Activated CD4-positive, alpha-beta T cell treated with anti-CD3 and anti-CD28 coated beads for 36 hours (primary cell): ENCODE measurements at regions not wholly inside any gene's neighbourhood (a gene's known extent, or its start where the extent isn't known, plus 50 kb on each side); places are given as distances from the start of the nearest gene placed in this dataset.

Source experiments
- ATAC-seq: fragments of 200-7000 bp; cut with Tn5 transposase; one replicate; pipeline ENCODE4 v1.10.0; 2021; ENCODE audit warnings: mild to moderate bottlenecking, moderate library complexity
- CTCF ChIA-PET: fragments of 350-600 bp; sonication (Branson Sonifier 250); formaldehyde crosslinking; loops from one replicate; lab custom pipeline; 2021; ENCODE audit warnings: antibody characterized with exemption; lab: Charles Lee
- POLR2A ChIA-PET: fragments of 350-600 bp; sonication (Branson Sonifier 250); formaldehyde crosslinking; loops from one replicate; lab custom pipeline; 2021; ENCODE audit warnings: antibody characterized with exemption, inconsistent platforms; lab: Charles Lee
- DNase-seq: peaks from one replicate; pipeline ENCODE4 v3.0.0-alpha.2; 2020
- H3K27ac Mint-ChIP-seq: one replicate; pipeline ENCODE4 v1.8.0; 2021; ENCODE audit warnings: mixed read lengths
- H3K27me3 Mint-ChIP-seq: one replicate; pipeline ENCODE4 v1.8.0; 2021; ENCODE audit warnings: mixed read lengths
- H3K36me3 Mint-ChIP-seq: one replicate; pipeline ENCODE4 v1.8.0; 2021; ENCODE audit warnings: low read depth, mixed read lengths
- H3K4me1 Mint-ChIP-seq: one replicate; pipeline ENCODE4 v1.8.0; 2021; ENCODE audit warnings: mixed read lengths
- H3K4me3 Mint-ChIP-seq: one replicate; pipeline ENCODE4 v1.8.0; 2021; ENCODE audit warnings: mild to moderate bottlenecking, moderate library complexity, mixed read lengths
- H3K9me3 Mint-ChIP-seq: one replicate; pipeline ENCODE4 v1.8.0; 2021; ENCODE audit warnings: low read depth, mixed read lengths
- intact Hi-C, 2 experiments: fragments of 100-400 bp; cut with DNase I in 1 of 2; cut with micrococcal nuclease in 1 of 2; formaldehyde crosslinking; loops; one replicate each; pipeline versions ENCODE4 v1.14.2 to v1.15.1; 2022 to 2024; cut with DNase I, micrococcal nuclease

GRCh38 chr16:65499566-65499965 is 377.7 kb upstream of the CDH11 start:
- Mint-ChIP-seq H3K27me3 (no peaks in the 10 kb centered on the region), H3K27ac (no peak overlapping the region), H3K9me3 (no peaks in the 10 kb centered on the region), H3K4me3 (no peak overlapping the region), H3K36me3 (no peaks in the 10 kb centered on the region), H3K4me1 (no peaks in the 10 kb centered on the region)
- ChIA-PET CTCF (no interaction called here), POLR2A (no interaction called here)
- no peak for ATAC-seq
- DNase-seq, result no peak
- intact Hi-C loops, result no loop called here

GRCh38 chr16:65497571-65497970 is 375.7 kb upstream of the CDH11 start:
- no peak overlapping the region for H3K4me3 Mint-ChIP-seq
- H3K36me3 Mint-ChIP-seq, result no peaks in the 10 kb centered on the region
- ChIA-PET CTCF (no interaction called here), POLR2A (no interaction called here)
- no peaks in the 10 kb centered on the region for H3K27me3 Mint-ChIP-seq
- H3K4me1 Mint-ChIP-seq, result no peaks in the 10 kb centered on the region
- no peak overlapping the region for H3K27ac Mint-ChIP-seq
- ATAC-seq (no peak), DNase-seq (no peak)
- H3K9me3 Mint-ChIP-seq, result no peaks in the 10 kb centered on the region
- intact Hi-C loops, result no loop called here

GRCh38 chr16:65495106-65495505 is 373.2 kb upstream of the CDH11 start:
- H3K36me3 Mint-ChIP-seq, result no peaks in the 10 kb centered on the region
- no peaks in the 10 kb centered on the region for H3K27me3 Mint-ChIP-seq
- ATAC-seq, result no peak
- no peak for DNase-seq
- H3K9me3 Mint-ChIP-seq, result no peaks in the 10 kb centered on the region
- ChIA-PET CTCF (no interaction called here), POLR2A (no interaction called here)
- no peak overlapping the region for H3K27ac Mint-ChIP-seq
- intact Hi-C loops, result no loop called here
- H3K4me3 Mint-ChIP-seq, result no peak overlapping the region
- no peaks in the 10 kb centered on the region for H3K4me1 Mint-ChIP-seq

- no peaks in the 10 kb centered on the region for H3K27me3 Mint-ChIP-seq
- POLR2A ChIA-PET, result interaction anchor here (0.6 kb wide), 1 partner anchor 11 kb away, joined by 3 read pairs; no protein-coding TSS in a partner anchor
- ATAC-seq, result no peak
- no peaks in the 10 kb centered on the region for H3K4me1 Mint-ChIP-seq
- H3K4me3 Mint-ChIP-seq, result no peak overlapping the region
- no peak overlapping the region for H3K27ac Mint-ChIP-seq
- intact Hi-C loops, result no loop called here
- H3K36me3 Mint-ChIP-seq, result no peaks in the 10 kb centered on the region
- no peaks in the 10 kb centered on the region for H3K9me3 Mint-ChIP-seq
- DNase-seq, result no peak
- CTCF ChIA-PET, result no interaction called here
Observed at GRCh38 chr16:65494609-65495008, 372.7 kb upstream of the CDH11 start.

- no peak for ATAC-seq
- Mint-ChIP-seq H3K36me3 (no peaks in the 10 kb centered on the region), H3K4me3 (no peak overlapping the region), H3K9me3 (no peaks in the 10 kb centered on the region), H3K27me3 (no peaks in the 10 kb centered on the region), H3K4me1 (no peaks in the 10 kb centered on the region), H3K27ac (no peak overlapping the region)
- no peak for DNase-seq
- intact Hi-C loops, result no loop called here
- ChIA-PET CTCF (no interaction called here), POLR2A (interaction anchor here (0.6 kb wide), 1 partner anchor 10 kb away, joined by 3 read pairs; no protein-coding TSS in a partner anchor)
Observed at GRCh38 chr16:65494080-65494479, 372.2 kb upstream of the CDH11 start.

GRCh38 chr16:65490286-65490685 is 368.4 kb upstream of the CDH11 start:
- ChIA-PET POLR2A (no interaction called here), CTCF (interaction anchor here (0.5 kb wide), 1 partner anchor 277 kb away, joined by 4 read pairs; no protein-coding TSS in a partner anchor)
- no peak overlapping the region for H3K27ac Mint-ChIP-seq
- H3K36me3 Mint-ChIP-seq, result no peaks in the 10 kb centered on the region
- H3K4me3 Mint-ChIP-seq, result no peak overlapping the region
- no peaks in the 10 kb centered on the region for H3K4me1 Mint-ChIP-seq
- no peak for DNase-seq
- no peaks in the 10 kb centered on the region for H3K27me3 Mint-ChIP-seq
- no peak for ATAC-seq
- no peaks in the 10 kb centered on the region for H3K9me3 Mint-ChIP-seq
- intact Hi-C loops, result no loop called here

- Mint-ChIP-seq H3K36me3 (no peaks in the 10 kb centered on the region), H3K27me3 (no peaks in the 10 kb centered on the region), H3K4me3 (no peak overlapping the region), H3K27ac (no peak overlapping the region), H3K4me1 (no peaks in the 10 kb centered on the region), H3K9me3 (no peaks in the 10 kb centered on the region)
- intact Hi-C loops, result no loop called here
- ATAC-seq, result no peak
- no peak for DNase-seq
- POLR2A ChIA-PET, result no interaction called here
- CTCF ChIA-PET, result interaction anchor here (0.5 kb wide), 1 partner anchor 276 kb away, joined by 4 read pairs; no protein-coding TSS in a partner anchor
Observed at GRCh38 chr16:65489531-65490023, 367.7 kb upstream of the CDH11 start.

- intact Hi-C loops, result no loop called here
- Mint-ChIP-seq H3K27me3 (no peaks in the 10 kb centered on the region), H3K9me3 (peaks cover 2% of the 10 kb centered on the region), H3K27ac (no peak overlapping the region), H3K36me3 (no peaks in the 10 kb centered on the region), H3K4me1 (no peaks in the 10 kb centered on the region), H3K4me3 (no peak overlapping the region)
- DNase-seq (no peak), ATAC-seq (no peak)
- ChIA-PET POLR2A (no interaction called here), CTCF (no interaction called here)
Observed at GRCh38 chr16:65487231-65487630, 365.4 kb upstream of the CDH11 start.

GRCh38 chr16:65481956-65482355 is 360.1 kb upstream of the CDH11 start:
- ATAC-seq (no peak), DNase-seq (no peak)
- ChIA-PET POLR2A (no interaction called here), CTCF (no interaction called here)
- intact Hi-C loops, result no loop called here
- no peak overlapping the region for H3K27ac Mint-ChIP-seq
- H3K4me3 Mint-ChIP-seq, result no peak overlapping the region
- no peaks in the 10 kb centered on the region for H3K36me3 Mint-ChIP-seq
- H3K27me3 Mint-ChIP-seq, result no peaks in the 10 kb centered on the region
- H3K4me1 Mint-ChIP-seq, result no peaks in the 10 kb centered on the region
- peaks cover 2% of the 10 kb centered on the region for H3K9me3 Mint-ChIP-seq

GRCh38 chr16:65480281-65481091 is 358.6 kb upstream of the CDH11 start:
- Mint-ChIP-seq H3K27me3 (no peaks in the 10 kb centered on the region), H3K4me3 (no peak overlapping the region), H3K27ac (no peak overlapping the region), H3K36me3 (no peaks in the 10 kb centered on the region), H3K4me1 (no peaks in the 10 kb centered on the region), H3K9me3 (peaks cover 2% of the 10 kb centered on the region)
- ChIA-PET POLR2A (no interaction called here), CTCF (no interaction called here)
- DNase-seq, result no peak
- ATAC-seq, result no peak
- intact Hi-C loops, result no loop called here

GRCh38 chr16:65476448-65476955 is 354.6 kb upstream of the CDH11 start:
- Mint-ChIP-seq H3K27ac (no peak overlapping the region), H3K4me1 (no peaks in the 10 kb centered on the region), H3K4me3 (no peak overlapping the region), H3K9me3 (no peaks in the 10 kb centered on the region), H3K36me3 (no peaks in the 10 kb centered on the region), H3K27me3 (no peaks in the 10 kb centered on the region)
- CTCF ChIA-PET, result no interaction called here
- ATAC-seq (no peak), DNase-seq (no peak)
- intact Hi-C loops, result no loop called here
- POLR2A ChIA-PET, result no interaction called here

GRCh38 chr16:65473699-65474098 is 351.8 kb upstream of the CDH11 start:
- H3K27me3 Mint-ChIP-seq, result no peaks in the 10 kb centered on the region
- no peaks in the 10 kb centered on the region for H3K4me1 Mint-ChIP-seq
- intact Hi-C loops, result no loop called here
- ATAC-seq, result no peak
- H3K4me3 Mint-ChIP-seq, result no peak overlapping the region
- ChIA-PET POLR2A (no interaction called here), CTCF (no interaction called here)
- no peak for DNase-seq
- H3K27ac Mint-ChIP-seq, result no peak overlapping the region
- H3K36me3 Mint-ChIP-seq, result no peaks in the 10 kb centered on the region
- H3K9me3 Mint-ChIP-seq, result no peaks in the 10 kb centered on the region
